Stimulated activated naive B cell treated with anti-CD40 and anti-IgM and Interleukin-4, amounts not matched to agents 10 μg/mL and 1 μg/mL and 100 μg/mL, for 72 hours (primary cell): ENCODE measurements at regions not wholly inside any gene's neighbourhood (a gene's known extent, or its start where the extent isn't known, plus 50 kb on each side); places are given as distances from the start of the nearest gene placed in this dataset.

Experiments
- ATAC-seq, 2 donors: fragments of 150-1000 bp; cut with Tn5 transposase; replicated peaks; 2 replicates each; pipeline ENCODE4 v1.10.0; 2021; ENCODE audit warnings: moderate library complexity in 1 of 2
- DNase-seq: peaks from one replicate; pipeline ENCODE4 v3.0.0; 2021
- H3K27ac Mint-ChIP-seq: one replicate; pipeline ENCODE4 v1.8.0; 2022; ENCODE audit warnings: mild to moderate bottlenecking, mixed read lengths
- H3K27me3 Mint-ChIP-seq, 2 donors: one replicate each; pipeline ENCODE4 v1.8.0; 2022; ENCODE audit warnings: mixed read lengths in 2 of 2
- H3K36me3 Mint-ChIP-seq, 2 donors: one replicate each; pipeline ENCODE4 v1.8.0; 2022; ENCODE audit warnings: mixed read lengths in 2 of 2, mild to moderate bottlenecking in 1 of 2
- H3K4me1 Mint-ChIP-seq, 2 donors: one replicate each; pipeline ENCODE4 v1.8.0; 2022; ENCODE audit warnings: mixed read lengths in 2 of 2, mild to moderate bottlenecking in 1 of 2
- H3K4me3 Mint-ChIP-seq, 2 donors: one replicate each; pipeline ENCODE4 v1.8.0; 2022; ENCODE audit warnings: mild to moderate bottlenecking in 2 of 2, mixed read lengths in 2 of 2, moderate library complexity in 1 of 2
- H3K9me3 Mint-ChIP-seq, 2 donors: one replicate each; pipeline ENCODE4 v1.8.0; 2022; ENCODE audit warnings: mixed read lengths in 2 of 2, mild to moderate bottlenecking in 1 of 2

DNA sequence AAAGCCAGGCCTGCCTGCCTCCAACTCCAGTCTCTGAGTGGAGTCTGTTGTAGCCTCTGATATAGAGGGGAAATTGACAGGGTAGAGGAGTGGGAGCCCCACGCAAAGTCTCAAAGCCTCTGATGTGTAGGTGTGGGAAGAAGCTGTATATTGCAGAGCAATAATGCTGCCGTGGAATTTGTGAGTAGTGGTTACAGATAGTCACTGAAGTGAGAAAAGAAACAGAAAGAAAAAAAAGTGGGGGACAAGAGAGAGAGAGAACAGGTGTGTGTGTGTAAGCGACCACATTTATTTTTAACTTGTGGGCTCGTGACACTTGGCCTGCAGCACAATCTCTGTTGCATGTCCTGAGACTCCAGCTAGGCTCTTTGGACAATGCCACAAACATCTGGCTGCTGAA, 227.8 kb downstream of the NSG2 start:
- H3K27ac Mint-ChIP-seq = no peak overlapping the region
- no peaks in the 10 kb centered on the region for H3K4me1 Mint-ChIP-seq
- ATAC-seq (no peak), DNase-seq (no peak)
- H3K27me3 Mint-ChIP-seq = no peaks in the 10 kb centered on the region
- no peak overlapping the region for H3K4me3 Mint-ChIP-seq
- no peaks in the 10 kb centered on the region for H3K36me3 Mint-ChIP-seq
- H3K9me3 Mint-ChIP-seq = peaks cover 0 to 9% of the 10 kb centered on the region in 2 donors

DNA sequence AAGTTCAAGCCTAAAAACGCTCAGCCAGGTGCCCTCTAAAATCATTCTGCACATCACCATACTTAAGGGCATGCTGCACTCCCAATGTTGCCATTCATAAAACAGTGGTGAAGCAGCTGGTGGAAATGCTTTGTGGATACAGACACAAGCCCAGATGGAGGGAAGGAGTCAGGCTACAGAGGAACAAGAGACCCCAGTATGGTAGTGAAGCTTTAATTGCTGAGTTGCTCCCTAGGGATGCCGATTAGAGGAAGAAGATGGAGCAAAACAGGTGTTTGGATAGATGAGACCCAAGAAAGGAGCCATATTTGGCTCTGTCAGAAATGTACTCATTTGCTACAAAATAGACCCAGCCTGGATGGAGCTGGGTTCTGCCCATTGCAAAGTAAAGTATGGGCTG, 230.5 kb downstream of the NSG2 start:
- H3K36me3 Mint-ChIP-seq = no peaks in the 10 kb centered on the region
- no peak for DNase-seq
- no peaks in the 10 kb centered on the region for H3K9me3 Mint-ChIP-seq
- H3K4me1 Mint-ChIP-seq = no peaks in the 10 kb centered on the region
- H3K4me3 Mint-ChIP-seq = no peak overlapping the region
- no peak for ATAC-seq
- H3K27ac Mint-ChIP-seq = no peak overlapping the region
- H3K27me3 Mint-ChIP-seq = peaks cover 0 to under 1% of the 10 kb centered on the region in 2 donors

DNA sequence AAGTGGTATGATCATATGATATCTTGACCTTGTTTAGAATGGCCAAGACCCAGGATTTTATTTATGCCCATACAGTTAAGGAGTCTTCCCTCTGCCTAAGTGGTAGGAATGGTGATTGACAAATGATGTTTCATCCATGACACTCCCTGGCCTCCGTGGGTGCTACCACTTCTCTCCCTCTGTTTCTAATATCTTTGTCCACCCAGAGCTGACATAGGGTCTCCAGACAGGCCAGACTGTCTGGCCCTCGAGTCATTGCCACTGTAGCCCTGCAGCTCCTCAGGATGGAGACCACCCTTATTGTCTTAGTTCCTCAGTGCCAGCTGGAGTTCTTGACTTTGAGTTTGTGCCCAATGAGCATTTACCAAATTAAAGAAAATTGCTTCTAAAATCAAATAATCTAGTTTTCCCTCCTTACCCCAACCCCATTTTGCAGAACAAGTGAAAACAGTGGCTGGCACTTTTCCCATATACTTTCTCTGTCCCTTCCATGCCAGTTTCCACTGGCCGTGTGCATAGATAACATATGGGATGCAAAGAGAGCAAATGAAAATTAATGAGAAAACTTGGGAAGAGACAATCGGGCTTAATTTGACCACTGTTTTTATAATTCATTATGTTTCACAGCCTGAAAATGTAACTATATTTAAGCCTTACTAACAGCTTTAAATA, 235.7 kb downstream of the NSG2 start:
- Mint-ChIP-seq H3K4me1 (no peaks in the 10 kb centered on the region), H3K4me3 (no peak overlapping the region), H3K36me3 (no peaks in the 10 kb centered on the region), H3K27me3 (peaks cover 5 to 16% of the 10 kb centered on the region in 2 donors), H3K27ac (no peak overlapping the region), H3K9me3 (no peaks in the 10 kb centered on the region)
- no peak for DNase-seq
- ATAC-seq = no peak

DNA sequence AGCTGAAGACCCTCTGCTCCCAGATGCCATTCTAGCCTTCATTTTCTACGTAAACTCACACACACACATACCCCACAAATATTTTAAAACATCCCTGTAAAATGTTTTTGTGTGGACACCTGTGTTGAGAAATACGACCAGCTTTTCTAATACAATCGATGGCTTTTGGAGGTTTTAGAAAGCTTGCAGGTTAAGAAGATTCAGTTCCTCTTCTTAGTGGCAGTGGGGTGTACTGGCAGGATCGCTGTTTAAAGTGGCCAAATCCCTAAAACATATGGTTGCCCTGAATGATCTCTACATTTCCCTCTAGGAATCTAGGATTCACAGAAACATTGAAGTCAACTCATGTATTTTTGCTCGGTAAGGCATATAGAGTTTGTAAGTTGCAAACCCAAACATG, 236.3 kb downstream of the NSG2 start:
- Mint-ChIP-seq H3K36me3 (no peaks in the 10 kb centered on the region), H3K27me3 (peaks cover 5 to 16% of the 10 kb centered on the region in 2 donors), H3K4me1 (no peaks in the 10 kb centered on the region), H3K27ac (no peak overlapping the region), H3K4me3 (no peak overlapping the region), H3K9me3 (no peaks in the 10 kb centered on the region)
- no peak for ATAC-seq
- DNase-seq = no peak

DNA sequence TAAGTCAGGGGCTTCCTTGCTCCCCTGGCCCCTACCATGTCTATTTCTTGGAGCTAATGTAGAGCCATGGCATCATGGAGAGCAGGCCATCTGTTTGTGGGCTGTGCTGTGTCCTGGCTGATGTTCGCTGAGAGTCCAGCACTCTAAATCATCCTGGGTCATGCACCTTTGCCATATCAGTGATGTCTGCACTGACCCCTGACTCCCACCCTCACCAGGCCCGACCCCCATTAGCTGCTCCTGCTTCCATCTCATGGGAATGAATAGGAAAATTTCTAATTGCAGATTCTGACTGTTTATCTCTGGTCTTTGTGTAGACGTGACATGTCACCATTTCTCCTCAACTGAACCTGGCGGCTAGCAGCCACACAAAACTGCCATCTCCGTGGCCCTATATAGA, 236.9 kb downstream of the NSG2 start:
- ATAC-seq (no peak), DNase-seq (no peak)
- Mint-ChIP-seq H3K4me3 (no peak overlapping the region), H3K36me3 (no peaks in the 10 kb centered on the region), H3K27me3 (peaks cover 5 to 16% of the 10 kb centered on the region in 2 donors), H3K4me1 (no peaks in the 10 kb centered on the region), H3K27ac (no peak overlapping the region), H3K9me3 (no peaks in the 10 kb centered on the region)

DNA sequence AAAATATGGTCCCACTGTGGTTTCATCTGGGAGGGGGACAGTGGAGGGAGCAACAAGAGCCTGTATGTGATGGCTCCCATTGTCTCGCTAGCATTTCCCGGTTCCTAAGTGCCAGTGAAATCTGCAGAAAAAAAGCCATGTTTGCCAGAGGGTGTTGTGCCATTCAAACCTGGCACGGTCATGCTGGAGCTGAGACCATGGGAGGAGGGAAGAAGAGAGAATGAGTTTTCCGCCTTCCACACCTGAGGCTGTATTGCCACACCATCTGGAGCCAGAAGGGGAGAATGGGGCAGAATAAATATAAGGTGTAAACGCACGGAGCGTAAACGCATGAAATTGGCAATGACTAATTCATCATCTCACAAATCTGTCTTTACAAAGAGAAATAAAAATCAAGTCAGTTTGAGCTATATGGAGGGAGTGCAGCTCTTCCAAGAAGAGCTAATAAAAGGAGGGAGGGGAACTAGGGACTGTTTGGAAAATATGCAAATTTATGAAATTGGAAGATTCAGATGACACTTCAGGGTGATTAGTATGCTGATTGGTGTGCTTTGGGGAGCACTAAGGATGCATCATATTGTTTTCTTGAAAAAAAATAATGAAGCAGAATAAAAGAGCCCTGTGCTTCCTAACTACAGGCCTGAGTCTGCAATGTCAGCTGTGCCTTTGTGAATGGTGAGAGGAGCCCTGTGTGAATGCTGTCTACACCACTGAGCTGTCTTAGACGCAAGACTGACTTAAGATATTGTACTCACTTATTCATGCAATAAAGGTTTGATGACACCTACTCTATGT, 237.9 kb downstream of the NSG2 start:
- ATAC-seq = no peak
- Mint-ChIP-seq H3K36me3 (no peaks in the 10 kb centered on the region), H3K27me3 (peaks cover 5 to 16% of the 10 kb centered on the region in 2 donors), H3K4me1 (no peaks in the 10 kb centered on the region), H3K27ac (no peak overlapping the region), H3K4me3 (no peak overlapping the region), H3K9me3 (no peaks in the 10 kb centered on the region)
- DNase-seq = no peak

DNA sequence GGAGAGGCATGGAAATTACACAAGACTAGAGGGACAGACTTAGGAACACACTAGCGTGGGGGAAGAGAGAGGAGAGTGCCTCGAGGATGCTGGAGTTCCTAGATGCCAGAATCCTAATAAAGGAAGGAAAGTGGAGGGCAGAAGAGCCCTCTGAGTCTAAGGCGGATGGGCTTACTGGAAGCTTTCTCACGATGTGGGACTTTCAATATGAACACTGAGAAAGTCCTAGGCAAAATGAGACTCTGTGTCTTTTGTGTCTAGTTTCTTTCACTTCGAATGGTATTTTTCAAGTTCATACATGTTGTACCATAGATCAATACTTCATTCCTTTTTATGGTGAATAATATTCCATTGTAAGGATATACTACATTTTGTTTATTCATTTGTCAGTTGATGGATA, 239.4 kb downstream of the NSG2 start:
- Mint-ChIP-seq H3K27ac (no peak overlapping the region), H3K27me3 (peaks cover 5 to 16% of the 10 kb centered on the region in 2 donors), H3K4me3 (no peak overlapping the region), H3K4me1 (no peaks in the 10 kb centered on the region), H3K9me3 (no peaks in the 10 kb centered on the region), H3K36me3 (no peaks in the 10 kb centered on the region)
- DNase-seq (no peak), ATAC-seq (no peak)

DNA sequence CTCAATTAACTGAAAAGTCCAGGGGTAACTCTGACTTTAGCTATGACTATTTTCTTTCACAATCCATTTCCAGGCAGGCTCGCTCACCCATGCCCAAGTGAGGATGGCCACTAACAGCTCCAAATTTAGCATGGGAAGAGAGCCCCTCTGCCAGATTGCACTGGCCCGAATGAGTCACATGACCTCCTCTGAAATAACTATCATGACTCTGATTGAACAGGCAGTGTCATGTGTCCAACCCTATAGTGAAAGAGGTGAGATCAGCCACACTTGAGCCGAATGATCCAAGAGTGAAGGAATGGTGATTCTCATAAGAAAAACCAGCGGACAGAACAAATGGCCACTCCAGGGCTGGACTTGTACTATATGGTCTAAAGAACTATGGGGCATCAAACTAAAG, 242.3 kb downstream of the NSG2 start:
- H3K4me3 Mint-ChIP-seq = no peak overlapping the region
- ATAC-seq (no peak), DNase-seq (no peak)
- peaks cover 4 to 8% of the 10 kb centered on the region in 2 donors for H3K9me3 Mint-ChIP-seq
- H3K36me3 Mint-ChIP-seq = no peaks in the 10 kb centered on the region
- H3K27ac Mint-ChIP-seq = no peak overlapping the region
- H3K4me1 Mint-ChIP-seq = no peaks in the 10 kb centered on the region
- H3K27me3 Mint-ChIP-seq = peaks cover 5 to 12% of the 10 kb centered on the region in 2 donors

DNA sequence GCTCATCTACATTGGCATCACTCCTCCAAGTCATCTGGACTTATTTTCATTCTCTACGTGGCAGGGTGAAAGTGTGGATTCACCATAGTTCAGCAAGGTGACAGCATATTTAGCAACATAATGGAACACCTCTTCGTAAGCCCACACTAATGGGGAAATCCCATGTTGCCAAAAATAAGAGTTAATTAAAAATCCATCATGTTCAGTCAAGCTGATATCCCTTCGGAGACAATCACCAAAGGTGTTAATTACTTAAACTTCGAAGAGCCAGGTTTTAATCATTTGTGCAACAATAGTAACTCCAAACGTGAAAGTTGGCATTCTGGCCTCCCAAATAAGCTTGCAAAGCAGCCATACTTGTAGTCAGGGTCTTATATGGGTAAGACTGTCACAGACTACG, 242.9 kb downstream of the NSG2 start:
- Mint-ChIP-seq H3K9me3 (peaks cover 8 to 14% of the 10 kb centered on the region in 2 donors), H3K4me1 (no peaks in the 10 kb centered on the region), H3K27ac (no peak overlapping the region), H3K36me3 (no peaks in the 10 kb centered on the region), H3K27me3 (peaks cover 5 to 12% of the 10 kb centered on the region in 2 donors), H3K4me3 (no peak overlapping the region)
- ATAC-seq (no peak), DNase-seq (no peak)

DNA sequence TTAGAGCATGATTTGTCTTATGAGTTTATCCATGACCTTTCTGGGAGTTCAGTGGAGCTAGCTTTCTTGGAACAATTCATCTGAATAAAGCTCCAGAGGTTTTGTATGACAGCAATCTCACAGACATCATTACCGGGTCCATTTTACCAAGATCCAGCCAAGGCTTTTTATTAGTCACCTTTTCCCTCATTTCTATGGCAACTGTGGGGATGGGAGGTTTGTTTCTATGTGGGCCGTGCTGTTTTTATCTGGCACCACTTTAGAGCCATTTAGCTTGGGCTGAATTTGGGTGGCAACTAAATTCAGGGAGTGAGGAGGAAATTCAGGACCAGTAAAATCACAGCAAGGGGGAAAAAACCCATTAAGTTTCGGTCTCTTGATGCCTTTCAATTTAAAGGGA, 245.7 kb downstream of the NSG2 start:
- no peaks in the 10 kb centered on the region for H3K4me1 Mint-ChIP-seq
- peaks cover 11 to 15% of the 10 kb centered on the region in 2 donors for H3K9me3 Mint-ChIP-seq
- ATAC-seq (no peak), DNase-seq (no peak)
- H3K27me3 Mint-ChIP-seq = no peaks in the 10 kb centered on the region
- H3K36me3 Mint-ChIP-seq = no peaks in the 10 kb centered on the region
- no peak overlapping the region for H3K4me3 Mint-ChIP-seq
- H3K27ac Mint-ChIP-seq = no peak overlapping the region

DNA sequence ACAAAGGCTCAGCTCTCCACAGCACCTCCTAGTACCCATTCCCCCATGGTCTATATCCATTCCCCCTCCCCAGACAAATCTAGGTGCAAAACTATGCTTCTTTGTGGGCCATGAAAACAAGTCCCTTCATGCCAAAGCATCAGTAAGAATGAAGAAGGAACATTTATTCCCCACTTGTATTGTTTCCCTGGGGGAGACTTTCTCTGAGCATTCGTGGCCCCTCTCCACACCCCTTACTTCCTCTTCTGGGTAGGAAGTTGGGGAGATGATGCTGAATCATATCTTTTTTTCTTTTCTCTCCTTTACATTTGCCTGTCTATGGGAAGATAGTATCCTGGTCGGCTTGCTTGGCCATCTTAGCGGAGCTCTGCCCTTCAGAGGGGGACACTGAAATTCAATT, 246.8 kb downstream of the NSG2 start:
- Mint-ChIP-seq H3K9me3 (peaks cover 11 to 15% of the 10 kb centered on the region in 2 donors), H3K27ac (no peak overlapping the region), H3K4me1 (no peaks in the 10 kb centered on the region), H3K27me3 (no peaks in the 10 kb centered on the region), H3K4me3 (peak overlapping the region in 1 of 2 donors; percentile 30), H3K36me3 (no peaks in the 10 kb centered on the region)
- no peak for ATAC-seq
- DNase-seq = no peak

DNA sequence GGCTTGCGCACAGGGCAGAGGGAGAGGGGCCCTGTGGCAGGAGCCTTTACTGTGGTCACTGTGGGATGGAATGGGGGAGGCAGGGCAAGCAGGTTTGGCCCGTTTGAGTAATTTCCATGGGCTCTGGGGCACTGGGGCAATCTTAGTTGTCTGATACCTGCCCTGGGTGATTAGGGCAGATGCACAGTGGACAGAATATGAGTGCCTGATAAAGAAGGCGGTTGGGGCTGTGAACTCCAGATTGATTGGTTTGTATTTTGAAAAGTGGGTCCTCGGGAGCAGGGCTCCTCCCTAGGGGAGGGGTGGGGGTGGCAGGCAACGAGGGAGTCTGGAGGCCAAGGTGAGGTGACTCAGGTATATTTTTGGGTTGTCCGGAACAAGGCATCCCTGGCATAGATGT, 247.5 kb downstream of the NSG2 start:
- Mint-ChIP-seq H3K36me3 (no peaks in the 10 kb centered on the region), H3K9me3 (peaks cover 12 to 15% of the 10 kb centered on the region in 2 donors), H3K27me3 (no peaks in the 10 kb centered on the region), H3K27ac (no peak overlapping the region), H3K4me1 (no peaks in the 10 kb centered on the region), H3K4me3 (no peak overlapping the region)
- no peak for DNase-seq
- ATAC-seq = no peak

DNA sequence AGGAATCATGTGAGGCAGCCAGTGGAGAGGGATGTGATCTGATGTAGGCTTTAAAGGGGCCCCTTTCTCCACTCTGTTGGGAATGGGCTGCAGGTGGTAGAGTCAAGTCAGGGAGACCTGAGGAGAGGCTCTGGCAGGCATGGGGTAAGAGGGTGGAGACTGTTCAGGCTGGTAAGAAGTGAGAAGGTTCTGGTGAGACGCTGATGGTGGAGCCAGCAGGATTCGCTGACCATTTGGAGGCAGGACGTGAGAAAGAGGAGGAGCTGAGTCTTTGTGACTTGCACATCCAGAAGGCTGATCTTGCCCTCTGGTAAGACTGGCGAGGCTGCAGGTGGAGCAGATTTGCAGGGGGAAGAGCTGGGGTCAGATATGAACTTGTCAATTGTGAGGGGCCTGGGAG, 248.0 kb downstream of the NSG2 start:
- H3K4me3 Mint-ChIP-seq = no peak overlapping the region

DNA sequence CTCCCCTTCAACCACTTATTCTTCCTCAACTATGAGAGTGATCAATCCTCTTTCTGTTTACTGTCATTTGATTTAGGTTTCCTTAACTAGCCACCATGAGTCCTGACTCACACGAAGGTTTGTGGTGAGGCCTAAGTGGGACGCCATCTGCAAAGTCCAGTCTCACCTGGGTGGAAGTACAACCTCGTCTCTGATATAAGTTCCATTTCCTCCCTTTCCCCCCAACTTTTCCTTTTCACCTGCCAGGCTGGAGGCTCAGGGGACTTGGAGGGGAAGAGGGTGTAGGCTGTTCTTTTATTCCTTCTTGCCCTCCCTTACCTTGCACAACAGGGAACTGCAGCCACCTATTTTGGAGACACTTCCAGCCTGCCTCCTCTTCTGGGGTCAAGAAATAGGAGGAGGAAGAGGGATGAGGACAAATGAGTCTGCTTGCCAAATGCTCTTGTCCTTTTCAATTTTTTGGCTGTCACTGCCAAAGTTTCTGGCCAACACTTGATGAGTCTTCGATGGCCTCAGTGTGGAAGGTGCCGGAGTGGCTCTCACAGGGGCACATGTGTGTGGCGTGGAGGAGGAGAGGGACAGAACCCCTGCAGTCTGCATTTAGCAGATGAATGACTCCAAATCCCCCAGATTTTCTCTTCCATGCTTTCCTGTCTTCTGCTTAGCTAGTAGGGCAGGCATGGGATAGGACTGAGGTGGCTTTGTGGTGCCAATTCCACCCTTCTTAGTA, 249.6 kb downstream of the NSG2 start:
- Mint-ChIP-seq H3K4me1 (no peaks in the 10 kb centered on the region), H3K27ac (no peak overlapping the region), H3K9me3 (peaks cover 14 to 23% of the 10 kb centered on the region in 2 donors), H3K36me3 (no peaks in the 10 kb centered on the region), H3K4me3 (no peak overlapping the region), H3K27me3 (no peaks in the 10 kb centered on the region)
- no peak for DNase-seq
- ATAC-seq = no peak

More for the DNA sequence above, 248.0 kb downstream of the NSG2 start:
- Mint-ChIP-seq H3K36me3 (no peaks in the 10 kb centered on the region), H3K4me1 (no peaks in the 10 kb centered on the region), H3K27ac (no peak overlapping the region), H3K27me3 (no peaks in the 10 kb centered on the region), H3K9me3 (peaks cover 14 to 16% of the 10 kb centered on the region in 2 donors)
- ATAC-seq = no peak
- DNase-seq = no peak
